A673 (cell line): ENCODE measurements at regions not wholly inside any gene's neighbourhood (a gene's known extent, or its start where the extent isn't known, plus 50 kb on each side); places are given as distances from the start of the nearest gene placed in this dataset.

ENCODE experiments used
- EZH2 ChIP-seq: fragments of 200-600 bp; sonication (generic); IDR thresholded peaks from 2 replicates; pipeline ENCODE4 v1.6.1; 2017; ENCODE audit warnings: borderline replicate concordance, low read depth, mild to moderate bottlenecking, mixed read lengths, antibody characterized with exemption, low read length; ENCODE audit not compliant: poor library complexity, severe bottlenecking
- TF ChIP-seq, protein P1 (sequence below): fragments of 300-800, 200-600 bp; sonication (generic); conservative IDR thresholded peaks from 2 replicates; pipeline ENCODE4 v1.5.1; 2017; ENCODE audit warnings: low read depth, mild to moderate bottlenecking, antibody characterized with exemption, low read length, moderate library complexity, mixed read lengths

DNA sequence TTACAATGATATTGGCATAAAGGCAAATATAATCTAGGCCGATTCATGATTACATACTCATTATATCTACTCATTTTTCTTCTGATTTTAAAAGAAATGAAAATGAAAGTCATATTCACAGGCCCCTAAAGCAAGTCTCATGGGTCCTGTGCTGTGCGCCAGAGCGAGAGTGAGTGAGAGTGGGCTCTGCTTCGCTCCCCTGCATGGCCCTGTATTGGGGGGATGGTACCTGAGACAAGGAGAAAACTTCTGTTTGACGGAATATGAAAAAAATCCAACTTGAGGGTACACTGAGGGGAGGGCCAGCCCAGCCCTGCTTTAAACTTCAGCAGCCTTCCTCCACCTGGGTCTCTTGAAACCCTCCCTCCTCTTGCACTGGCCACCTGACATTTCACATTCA, 81.4 kb upstream of the RGPD5 start:
- TF ChIP-seq, protein P1, sequence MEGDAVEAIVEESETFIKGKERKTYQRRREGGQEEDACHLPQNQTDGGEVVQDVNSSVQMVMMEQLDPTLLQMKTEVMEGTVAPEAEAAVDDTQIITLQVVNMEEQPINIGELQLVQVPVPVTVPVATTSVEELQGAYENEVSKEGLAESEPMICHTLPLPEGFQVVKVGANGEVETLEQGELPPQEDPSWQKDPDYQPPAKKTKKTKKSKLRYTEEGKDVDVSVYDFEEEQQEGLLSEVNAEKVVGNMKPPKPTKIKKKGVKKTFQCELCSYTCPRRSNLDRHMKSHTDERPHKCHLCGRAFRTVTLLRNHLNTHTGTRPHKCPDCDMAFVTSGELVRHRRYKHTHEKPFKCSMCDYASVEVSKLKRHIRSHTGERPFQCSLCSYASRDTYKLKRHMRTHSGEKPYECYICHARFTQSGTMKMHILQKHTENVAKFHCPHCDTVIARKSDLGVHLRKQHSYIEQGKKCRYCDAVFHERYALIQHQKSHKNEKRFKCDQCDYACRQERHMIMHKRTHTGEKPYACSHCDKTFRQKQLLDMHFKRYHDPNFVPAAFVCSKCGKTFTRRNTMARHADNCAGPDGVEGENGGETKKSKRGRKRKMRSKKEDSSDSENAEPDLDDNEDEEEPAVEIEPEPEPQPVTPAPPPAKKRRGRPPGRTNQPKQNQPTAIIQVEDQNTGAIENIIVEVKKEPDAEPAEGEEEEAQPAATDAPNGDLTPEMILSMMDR, result no peak
- TF ChIP-seq EZH2, result no peak
